Astrocyte (in vitro differentiated cells and primary cell): ENCODE measurements at regions not wholly inside any gene's neighbourhood (a gene's known extent, or its start where the extent isn't known, plus 50 kb on each side); places are given as distances from the start of the nearest gene placed in this dataset.

Experiments
- CTCF ChIP-seq: IDR thresholded peaks from 2 replicates; pipeline ENCODE4 v1.5.1; 2011; ENCODE audit warnings: low read depth, mild to moderate bottlenecking, inconsistent platforms, low read length, moderate library complexity; ENCODE audit not compliant: insufficient read depth
- EZH2 ChIP-seq: IDR thresholded peaks from 2 replicates; pipeline ENCODE4 v1.6.1; 2012; ENCODE audit warnings: mild to moderate bottlenecking, low read length, inconsistent platforms; ENCODE audit not compliant: insufficient read depth

- TF ChIP-seq EZH2: no peak
- TF ChIP-seq CTCF: no peak
Observed at GRCh38 chr2:64222351-64222750, 78.1 kb upstream of the PELI1 start.
